Ascending aorta (tissue), 2 donors: ENCODE measurements at regions not wholly inside any gene's neighbourhood (a gene's known extent, or its start where the extent isn't known, plus 50 kb on each side); places are given as distances from the start of the nearest gene placed in this dataset.
"Not testable (repeated sequence)": the region's sequence is repeated elsewhere in the genome, so short reads cannot be mapped to it uniquely, and the experiment has no call there.

Source experiments
- DNase-seq, 2 donors: peaks; one replicate each; pipeline ENCODE4 v3.0.0-alpha.2; 2019; ENCODE audit warnings: low spot score in 2 of 2
- H3K27ac ChIP-seq, 2 donors: fragments of 200-600 bp; sonication (generic); one replicate each; pipeline ENCODE4 v1.5.1; 2016 to 2017; ENCODE audit warnings: mild to moderate bottlenecking in 1 of 2
- H3K27me3 ChIP-seq: fragments of 200-600 bp; sonication (generic); one replicate; pipeline ENCODE4 v1.5.1; 2017
- H3K36me3 ChIP-seq, 2 donors: fragments of 200-600 bp; sonication (generic); one replicate each; pipeline ENCODE4 v1.5.1; 2016
- H3K4me1 ChIP-seq, 2 donors: fragments of 200-600 bp; sonication (generic); one replicate each; pipeline ENCODE4 v1.5.1; 2016 to 2017; ENCODE audit warnings: mild to moderate bottlenecking in 1 of 2
- H3K4me3 ChIP-seq, 2 donors: fragments of 200-600 bp; sonication (generic); one replicate each; pipeline ENCODE4 v1.5.1; 2016 to 2017; ENCODE audit warnings: mild to moderate bottlenecking in 1 of 2
- H3K9me3 ChIP-seq, 2 donors: fragments of 200-600 bp; sonication (generic); one replicate each; pipeline ENCODE4 v1.5.1; 2016
- CTCF ChIP-seq, 3 experiments: fragments of 200-600 bp in 2 of 3; fragments of 450-650 bp in 1 of 3; sonication (generic) in 2 of 3; IDR thresholded peaks; one replicate each; pipeline ENCODE4 v1.5.1; 2016 to 2019; ENCODE audit warnings: antibody characterized with exemption in 3 of 3, mild to moderate bottlenecking in 1 of 3, moderate library complexity in 1 of 3
- intact Hi-C: fragments of 100-400 bp; cut with DNase I; formaldehyde crosslinking; loops from one replicate; pipeline ENCODE4 v1.15.1; 2023

GRCh38 chr10:33034931-33035330 is 76.9 kb upstream of the ITGB1 start:
- H3K27ac ChIP-seq = no peak overlapping the region
- H3K4me3 ChIP-seq = no peak overlapping the region
- DNase-seq = no peak
- no peaks in the 10 kb centered on the region for H3K36me3 ChIP-seq
- H3K4me1 ChIP-seq = peaks cover 0 to 10% of the 10 kb centered on the region in 2 donors
- intact Hi-C loops = no loop called here
- no peaks in the 10 kb centered on the region for H3K9me3 ChIP-seq
- TF ChIP-seq CTCF (IDR thresholded peaks at IDR 0.05) = no peak
- no peaks in the 10 kb centered on the region for H3K27me3 ChIP-seq

- Histone ChIP-seq H3K4me3 (no peak overlapping the region), H3K36me3 (no peaks in the 10 kb centered on the region), H3K4me1 (peaks cover 0 to 10% of the 10 kb centered on the region in 2 donors), H3K27me3 (no peaks in the 10 kb centered on the region), H3K27ac (peak overlapping the region in 1 of 2 donors; percentile 3), H3K9me3 (no peaks in the 10 kb centered on the region)
- intact Hi-C loops = no loop called here
- no peak for DNase-seq
- TF ChIP-seq CTCF (IDR thresholded peaks at IDR 0.05) = no peak
These were observed 74.7 kb upstream of the ITGB1 start for GRCh38 chr10:33032654-33033151.

- Histone ChIP-seq H3K4me3 (no peak overlapping the region), H3K9me3 (no peaks in the 10 kb centered on the region), H3K4me1 (peaks cover 0 to 10% of the 10 kb centered on the region in 2 donors), H3K27me3 (no peaks in the 10 kb centered on the region), H3K27ac (peak overlapping the region in 1 of 2 donors; percentile 3), H3K36me3 (no peaks in the 10 kb centered on the region)
- no peak for TF ChIP-seq CTCF (IDR thresholded peaks at IDR 0.05)
- DNase-seq = no peak
- intact Hi-C loops = no loop called here
These were observed 74.0 kb upstream of the ITGB1 start for GRCh38 chr10:33031815-33032653.

GRCh38 chr10:33031171-33031570 is 73.1 kb upstream of the ITGB1 start:
- no peak overlapping the region for H3K27ac ChIP-seq
- H3K4me1 ChIP-seq = peaks cover 0 to 12% of the 10 kb centered on the region in 2 donors
- no peak overlapping the region for H3K4me3 ChIP-seq
- no peaks in the 10 kb centered on the region for H3K36me3 ChIP-seq
- intact Hi-C loops = no loop called here
- TF ChIP-seq CTCF (IDR thresholded peaks at IDR 0.05) = no peak
- no peak for DNase-seq
- no peaks in the 10 kb centered on the region for H3K27me3 ChIP-seq
- H3K9me3 ChIP-seq = no peaks in the 10 kb centered on the region

- H3K27ac ChIP-seq, intact Hi-C loops, DNase-seq: not testable (repeated sequence)
These were observed 70.5 kb upstream of the ITGB1 start for GRCh38 chr10:33028515-33028914.

GRCh38 chr10:33027088-33027487 is 69.1 kb upstream of the ITGB1 start:
- Histone ChIP-seq H3K4me3 (no peak overlapping the region), H3K4me1 (peaks cover 0 to 11% of the 10 kb centered on the region in 2 donors), H3K27me3 (no peaks in the 10 kb centered on the region), H3K27ac (peak overlapping the region; percentile 60 to 77), H3K9me3 (no peaks in the 10 kb centered on the region), H3K36me3 (no peaks in the 10 kb centered on the region)
- no peak for TF ChIP-seq CTCF (IDR thresholded peaks at IDR 0.05)
- intact Hi-C loops = no loop called here
- no peak for DNase-seq

More at GRCh38 chr10:33028515-33028914, 70.5 kb upstream of the ITGB1 start:
- not testable (repeated sequence) for H3K4me3 ChIP-seq, H3K36me3 ChIP-seq, H3K27me3 ChIP-seq, H3K9me3 ChIP-seq
- H3K4me1 ChIP-seq = peaks cover 0 to 15% of the 10 kb centered on the region in 2 donors
